Germinal center (tissue), 1 donor: ENCODE measurements at regions not wholly inside any gene's neighbourhood (a gene's known extent, or its start where the extent isn't known, plus 50 kb on each side); places are given as distances from the start of the nearest gene placed in this dataset.
"Not testable (repeated sequence)": the region's sequence is repeated elsewhere in the genome, so short reads cannot be mapped to it uniquely, and the experiment has no call there.

Experiments used
- DNase-seq: peaks from one replicate; pipeline ENCODE4 v3.0.0; 2012; ENCODE audit warnings: mixed read lengths, low spot score

DNA sequence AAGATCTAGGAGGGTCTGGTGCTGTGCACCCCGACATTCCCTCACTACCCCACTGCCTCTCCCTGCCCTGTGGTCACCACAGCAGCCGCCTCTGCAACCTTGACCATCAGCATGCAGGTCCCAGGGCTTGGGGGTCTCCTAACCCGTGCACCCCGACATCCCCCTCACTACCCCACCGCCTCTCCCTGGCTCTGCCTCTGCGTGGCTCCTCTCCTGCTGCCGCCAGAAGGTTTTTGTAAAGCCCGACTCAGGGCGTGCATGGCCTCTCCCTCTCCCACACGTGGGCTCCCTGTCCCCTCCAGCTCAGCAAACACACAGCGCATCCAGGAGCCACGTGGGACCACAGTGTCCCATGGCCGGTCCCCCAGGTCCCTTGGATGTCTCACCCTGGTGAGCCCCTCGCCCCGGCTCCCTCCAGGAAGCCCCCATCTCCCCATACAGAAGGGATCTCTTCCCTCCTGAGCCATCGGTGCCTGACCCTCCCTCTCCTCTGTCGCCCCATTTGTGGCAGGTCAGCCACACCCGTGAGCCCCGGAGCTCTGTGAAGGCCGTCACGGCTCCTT is 112.5 kb upstream of the LPCAT1 start:
- DNase-seq, result not testable (repeated sequence)

GRCh38 chr5:1635477-1635876 is 111.7 kb upstream of the LPCAT1 start:
- DNase-seq, result not testable (repeated sequence)

- DNase-seq, result no peak
These were observed 110.5 kb upstream of the LPCAT1 start for GRCh38 chr5:1634337-1634661.

DNA sequence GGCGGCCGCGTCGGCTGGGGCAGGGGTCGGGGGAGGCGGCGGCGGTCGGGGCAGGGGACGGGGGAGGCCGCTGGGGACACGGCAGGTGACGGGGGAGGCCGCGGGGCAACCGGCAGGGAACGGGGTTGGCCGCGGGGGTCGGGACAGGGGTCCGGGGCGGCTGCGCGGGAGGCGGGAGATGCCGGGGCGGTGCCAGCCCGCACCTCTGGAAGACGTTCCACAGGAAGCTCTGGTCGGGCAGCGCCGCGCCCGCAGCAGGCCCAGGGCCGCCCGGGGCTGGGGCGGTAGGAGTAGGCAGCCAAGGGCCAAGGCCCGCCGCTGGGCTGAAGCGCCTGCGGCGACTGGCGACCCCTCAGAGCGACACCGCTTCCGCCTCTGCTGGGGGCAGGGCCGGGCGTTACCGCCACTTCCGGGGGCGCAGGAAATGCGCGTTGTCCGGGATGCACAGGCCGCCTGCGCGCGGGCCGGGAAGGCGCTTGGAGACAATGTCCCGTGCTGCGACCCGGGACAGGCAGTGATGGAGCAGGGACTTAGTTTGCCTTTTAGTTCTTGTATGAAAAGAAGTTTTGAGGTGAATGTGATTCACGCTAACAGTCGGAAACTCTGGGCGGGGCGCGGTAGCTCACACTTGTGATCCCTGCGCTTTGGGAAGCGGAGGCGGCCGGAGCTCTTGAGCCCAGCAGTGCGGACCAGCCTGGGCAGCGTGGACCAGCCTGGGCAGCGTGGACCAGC is 110.0 kb upstream of the LPCAT1 start:
- peak; percentile 83 for DNase-seq

- not testable (repeated sequence) for DNase-seq
These were observed 107.2 kb upstream of the LPCAT1 start for GRCh38 chr5:1631004-1631403.

DNA sequence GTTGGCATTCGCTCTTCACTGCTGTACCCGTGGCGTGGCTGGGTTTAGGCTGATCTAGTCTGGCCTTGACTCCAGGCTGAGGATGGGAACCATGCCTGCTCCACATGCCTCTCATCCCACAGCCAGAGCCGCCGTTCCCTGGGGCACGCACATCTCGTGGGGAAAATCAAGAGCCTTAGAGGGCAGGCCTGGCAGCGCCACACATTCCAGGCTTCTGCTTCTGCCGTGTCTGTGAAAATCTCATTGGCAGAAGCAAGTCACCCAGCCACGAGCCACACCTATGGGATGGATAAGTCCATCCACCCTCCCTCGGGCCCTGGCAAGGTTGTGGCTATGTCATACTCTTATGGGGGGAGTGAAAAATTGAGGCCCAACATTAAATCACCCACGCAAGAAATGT is 102.6 kb upstream of the LPCAT1 start:
- not testable (repeated sequence) for DNase-seq

DNA sequence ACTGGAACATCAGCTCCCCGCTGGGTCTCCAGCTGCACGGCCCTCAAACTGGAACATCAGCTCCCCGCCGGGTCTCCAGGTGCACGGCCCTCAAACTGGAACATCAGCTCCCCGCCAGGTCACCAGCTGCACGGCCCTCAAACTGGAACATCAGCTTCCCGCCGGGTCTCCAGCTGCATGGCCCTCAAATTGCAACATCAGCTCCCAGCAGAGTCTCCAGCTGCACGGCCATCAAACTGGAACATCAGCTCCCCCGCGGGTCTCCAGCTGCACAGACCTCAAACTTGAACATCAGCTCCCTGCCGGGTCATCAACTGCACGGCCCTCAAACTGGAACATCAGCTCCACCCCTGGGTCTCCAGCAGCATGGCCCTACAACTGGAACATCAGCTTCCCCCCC is 95.8 kb upstream of the LPCAT1 start:
- not testable (repeated sequence) for DNase-seq

GRCh38 chr5:1618296-1618865 is 94.6 kb upstream of the LPCAT1 start:
- not testable (repeated sequence) for DNase-seq

- DNase-seq, result not testable (repeated sequence)
These were observed 93.5 kb upstream of the LPCAT1 start for GRCh38 chr5:1617236-1617755.

DNA sequence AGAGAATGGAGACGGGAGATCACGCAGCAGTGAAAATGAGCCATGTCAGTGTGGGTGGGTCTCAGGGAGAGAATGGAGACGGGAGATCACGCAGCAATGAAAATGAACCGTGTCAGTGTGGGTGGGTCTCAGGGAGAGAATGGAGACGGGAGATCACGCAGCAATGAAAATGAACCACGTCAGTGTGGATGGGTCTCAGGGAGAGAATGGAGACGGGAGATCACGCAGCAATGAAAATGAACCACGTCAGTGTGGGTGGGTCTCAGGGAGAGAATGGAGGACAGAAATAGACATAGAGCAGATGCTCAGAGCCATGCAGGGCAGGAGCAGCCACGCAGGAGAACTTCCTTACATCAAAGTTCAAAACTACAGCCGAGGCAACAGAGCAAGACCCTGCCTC is 89.8 kb upstream of the LPCAT1 start:
- DNase-seq, result not testable (repeated sequence)

DNA sequence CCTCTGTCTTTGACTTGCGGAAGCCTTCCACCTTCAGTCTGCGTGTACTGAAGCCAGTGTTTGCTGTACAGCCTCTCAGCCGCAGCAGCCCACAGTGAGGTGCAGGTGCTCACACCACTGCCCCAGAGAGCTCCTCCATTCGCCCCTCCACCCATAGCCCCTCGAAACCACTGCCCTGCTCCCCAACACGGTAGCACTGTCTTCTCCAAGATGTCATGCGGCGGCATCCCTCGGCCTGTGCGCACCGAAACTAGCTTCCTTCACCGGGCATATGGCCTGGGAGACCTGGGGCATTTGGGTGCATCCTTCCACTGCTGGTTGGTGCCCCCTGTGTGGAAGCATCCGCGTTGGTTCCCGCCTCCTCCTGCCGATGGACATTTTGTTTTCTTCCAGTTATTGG is 86.8 kb upstream of the LPCAT1 start:
- not testable (repeated sequence) for DNase-seq

DNA sequence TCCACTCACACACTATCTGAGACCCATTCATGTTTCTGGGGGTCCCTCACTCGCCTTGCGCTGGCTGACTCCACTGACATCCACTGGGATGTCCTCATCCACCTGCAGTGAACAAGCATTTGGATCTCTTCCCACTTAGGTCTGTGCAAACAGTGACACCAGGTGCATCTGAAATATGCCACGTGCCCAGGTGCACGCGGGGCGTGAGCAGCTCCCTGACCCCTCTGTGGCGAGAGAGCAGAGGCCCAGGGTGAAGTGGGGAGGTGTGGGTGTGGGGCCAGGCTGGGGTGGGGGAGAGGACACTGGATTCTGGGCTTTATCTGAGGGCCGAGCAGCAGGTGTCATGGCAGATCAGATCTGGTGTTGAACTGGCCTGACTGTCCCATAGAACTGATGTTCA is 85.4 kb upstream of the LPCAT1 start:
- not testable (repeated sequence) for DNase-seq

- DNase-seq, result not testable (repeated sequence)
These were observed 84.6 kb upstream of the LPCAT1 start for GRCh38 chr5:1608336-1608735.

DNA sequence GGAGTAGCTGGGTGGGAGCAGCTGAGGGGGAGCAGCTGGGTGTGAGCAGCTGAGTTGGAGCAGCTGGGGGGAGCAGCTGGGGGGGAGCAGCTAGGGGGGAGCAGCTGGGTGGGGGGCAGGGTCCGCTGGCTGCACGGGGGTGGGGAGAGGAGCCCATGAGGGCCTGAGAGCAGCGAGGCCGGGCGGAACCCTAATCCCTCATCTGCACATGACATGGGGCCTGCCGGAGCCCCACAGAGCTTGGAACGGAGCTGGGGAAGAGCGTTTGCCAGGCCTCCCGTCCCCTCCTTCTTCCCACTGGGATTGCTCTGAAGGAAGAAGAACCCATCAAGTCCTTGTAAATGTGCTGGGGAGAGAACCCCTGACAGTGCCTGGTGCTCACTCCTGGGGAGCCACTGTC is 83.2 kb upstream of the LPCAT1 start:
- not testable (repeated sequence) for DNase-seq

DNA sequence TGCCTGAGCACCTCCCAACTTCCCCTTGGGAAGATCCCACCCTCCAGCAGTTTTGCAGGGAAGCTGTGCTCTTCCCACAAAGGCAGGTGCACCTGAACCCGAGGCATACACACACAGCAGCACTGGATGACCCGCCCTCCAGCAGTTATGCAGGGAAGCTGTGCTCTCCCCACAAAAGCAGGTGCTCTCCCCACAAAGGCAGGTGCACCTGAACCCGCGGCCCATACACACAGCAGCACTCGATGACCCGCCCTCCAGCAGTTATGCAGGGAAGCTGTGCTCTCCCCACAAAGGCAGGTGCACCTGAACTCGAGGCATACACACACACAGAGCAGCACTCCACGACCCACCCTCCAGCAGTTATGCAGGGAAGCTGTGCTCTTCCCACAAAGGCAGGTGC is 80.2 kb upstream of the LPCAT1 start:
- not testable (repeated sequence) for DNase-seq

DNA sequence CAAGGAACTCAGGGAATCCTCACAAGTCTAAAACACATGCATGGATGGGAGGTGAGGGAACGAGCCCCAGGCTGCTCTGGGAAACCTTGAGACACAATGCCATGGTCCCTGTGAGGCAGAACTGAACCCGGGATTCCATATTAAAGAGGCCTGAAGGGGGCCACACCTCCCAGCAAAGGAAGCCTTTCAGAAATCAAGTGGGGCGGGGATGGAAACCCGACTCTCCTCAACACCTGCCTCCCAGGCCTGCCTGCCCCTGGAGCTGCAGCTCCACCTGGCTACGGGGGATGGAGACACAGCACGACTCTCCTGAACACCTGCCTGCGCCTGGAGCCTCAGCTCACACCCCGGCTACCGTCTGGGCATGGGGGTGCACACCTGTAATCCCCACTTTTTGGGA is 77.8 kb upstream of the LPCAT1 start:
- not testable (repeated sequence) for DNase-seq

DNA sequence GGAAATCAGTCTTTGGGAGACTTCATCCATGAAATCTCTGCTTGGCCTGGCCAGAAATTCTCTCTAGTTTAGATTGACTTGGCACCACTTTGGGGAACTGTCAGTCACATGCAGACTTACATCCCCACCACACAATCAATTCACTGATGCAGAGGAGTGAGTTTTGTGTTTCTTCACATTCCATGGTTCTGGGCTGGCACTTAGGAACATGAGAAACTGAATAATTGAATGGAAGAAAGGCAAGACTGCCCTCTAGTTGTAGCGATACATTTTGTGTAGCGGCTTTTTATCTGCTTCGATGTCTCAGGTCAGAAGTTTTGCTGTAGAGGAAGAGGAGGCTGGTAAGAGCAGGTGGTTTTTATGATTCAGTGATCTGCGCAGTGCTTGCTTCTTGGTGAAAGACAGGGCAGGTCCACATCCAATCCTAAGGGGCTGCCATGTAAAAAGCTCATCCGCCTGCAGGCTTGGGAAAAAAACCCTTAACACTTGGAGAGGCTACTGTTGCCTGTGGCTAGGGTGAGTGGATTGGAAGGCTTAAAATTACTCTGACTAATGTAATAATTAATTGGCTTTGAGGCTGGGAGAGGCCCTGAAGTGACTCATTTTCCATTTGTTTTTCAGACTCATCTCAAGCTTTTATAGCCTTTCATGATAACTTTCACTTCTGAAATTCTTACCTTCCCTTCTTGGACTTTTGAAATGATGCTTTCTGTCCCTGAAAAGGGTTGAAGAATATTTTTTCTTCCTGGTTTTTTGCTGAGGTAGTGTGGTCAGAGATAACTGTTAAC is 75.4 kb upstream of the LPCAT1 start:
- not testable (repeated sequence) for DNase-seq

DNA sequence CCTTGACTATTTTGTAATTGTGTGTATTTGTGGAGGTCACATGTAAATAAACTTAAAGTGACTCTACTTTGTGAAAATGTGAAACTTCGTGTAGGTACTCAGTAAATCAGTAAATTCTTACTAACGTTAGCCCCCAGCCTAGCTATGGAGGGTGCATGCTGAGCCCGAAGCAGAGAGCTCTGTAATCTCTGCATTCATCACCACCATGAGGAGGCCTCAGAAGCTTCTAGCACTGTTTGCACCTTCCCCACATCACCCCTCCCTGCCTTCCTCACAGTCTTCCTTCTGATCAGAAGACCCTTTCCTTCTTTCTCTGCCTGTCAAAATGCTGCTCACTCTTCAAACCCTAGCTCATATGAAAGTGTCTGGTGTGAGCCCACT is 73.3 kb upstream of the LPCAT1 start:
- DNase-seq, result not testable (repeated sequence)

- DNase-seq, result not testable (repeated sequence)
These were observed 72.8 kb upstream of the LPCAT1 start for GRCh38 chr5:1596462-1597092.

GRCh38 chr5:1594357-1595106 is 70.8 kb upstream of the LPCAT1 start:
- DNase-seq, result peak; percentile 95

- peak; percentile 4 for DNase-seq
These were observed 70.2 kb upstream of the LPCAT1 start for GRCh38 chr5:1593903-1594356.
